Mesothelial cell of epicardium (in vitro differentiated cells): ENCODE measurements at regions not wholly inside any gene's neighbourhood (a gene's known extent, or its start where the extent isn't known, plus 50 kb on each side); places are given as distances from the start of the nearest gene placed in this dataset.
A peak's percentile ranks its signal among the peaks of the same experiment; 100 is the strongest.

Experiments
- DNase-seq, 2 experiments: peaks; one replicate each; pipeline ENCODE4 v3.0.0; 2021; ENCODE audit warnings: low spot score in 2 of 2; ENCODE audit not compliant: unreplicated experiment in 2 of 2
- H3K27ac Mint-ChIP-seq: 2 replicates; pipeline ENCODE4 v1.8.0; 2021; ENCODE audit warnings: mixed read lengths
- H3K27me3 Mint-ChIP-seq: 2 replicates; pipeline ENCODE4 v1.8.0; 2021; ENCODE audit warnings: low read depth, mixed read lengths
- H3K36me3 Mint-ChIP-seq: 2 replicates; pipeline ENCODE4 v1.8.0; 2021; ENCODE audit warnings: mixed read lengths
- H3K4me1 Mint-ChIP-seq: 2 replicates; pipeline ENCODE4 v1.8.0; 2021; ENCODE audit warnings: mixed read lengths
- H3K4me3 Mint-ChIP-seq: 2 replicates; pipeline ENCODE4 v1.8.0; 2021; ENCODE audit warnings: mild to moderate bottlenecking, moderate library complexity, mixed read lengths
- H3K9me3 Mint-ChIP-seq: 2 replicates; pipeline ENCODE4 v1.8.0; 2021; ENCODE audit warnings: mixed read lengths
- TF ChIP-seq, protein P1 (sequence below): fragments of 200-600 bp; sonication (generic); IDR thresholded peaks from one replicate; pipeline ENCODE4 v1.5.0; 2021; ENCODE audit warnings: antibody characterized with exemption; ENCODE audit not compliant: unreplicated experiment

GRCh38 chr12:84691266-84691665 is 221.3 kb downstream of the SLC6A15 start:
- Mint-ChIP-seq H3K27me3 (no peaks in the 10 kb centered on the region), H3K27ac (peak overlapping the region; percentile 73), H3K36me3 (peaks cover 3% of the 10 kb centered on the region), H3K4me1 (peaks cover 38% of the 10 kb centered on the region), H3K9me3 (peaks cover 4% of the 10 kb centered on the region), H3K4me3 (no peak overlapping the region)
- TF ChIP-seq, protein P1, sequence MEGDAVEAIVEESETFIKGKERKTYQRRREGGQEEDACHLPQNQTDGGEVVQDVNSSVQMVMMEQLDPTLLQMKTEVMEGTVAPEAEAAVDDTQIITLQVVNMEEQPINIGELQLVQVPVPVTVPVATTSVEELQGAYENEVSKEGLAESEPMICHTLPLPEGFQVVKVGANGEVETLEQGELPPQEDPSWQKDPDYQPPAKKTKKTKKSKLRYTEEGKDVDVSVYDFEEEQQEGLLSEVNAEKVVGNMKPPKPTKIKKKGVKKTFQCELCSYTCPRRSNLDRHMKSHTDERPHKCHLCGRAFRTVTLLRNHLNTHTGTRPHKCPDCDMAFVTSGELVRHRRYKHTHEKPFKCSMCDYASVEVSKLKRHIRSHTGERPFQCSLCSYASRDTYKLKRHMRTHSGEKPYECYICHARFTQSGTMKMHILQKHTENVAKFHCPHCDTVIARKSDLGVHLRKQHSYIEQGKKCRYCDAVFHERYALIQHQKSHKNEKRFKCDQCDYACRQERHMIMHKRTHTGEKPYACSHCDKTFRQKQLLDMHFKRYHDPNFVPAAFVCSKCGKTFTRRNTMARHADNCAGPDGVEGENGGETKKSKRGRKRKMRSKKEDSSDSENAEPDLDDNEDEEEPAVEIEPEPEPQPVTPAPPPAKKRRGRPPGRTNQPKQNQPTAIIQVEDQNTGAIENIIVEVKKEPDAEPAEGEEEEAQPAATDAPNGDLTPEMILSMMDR, result no peak
- no peak for DNase-seq

- H3K4me1 Mint-ChIP-seq, result peaks cover 31% of the 10 kb centered on the region
Measured at GRCh38 chr12:84689638-84690037, 223.0 kb downstream of the SLC6A15 start.

DNA sequence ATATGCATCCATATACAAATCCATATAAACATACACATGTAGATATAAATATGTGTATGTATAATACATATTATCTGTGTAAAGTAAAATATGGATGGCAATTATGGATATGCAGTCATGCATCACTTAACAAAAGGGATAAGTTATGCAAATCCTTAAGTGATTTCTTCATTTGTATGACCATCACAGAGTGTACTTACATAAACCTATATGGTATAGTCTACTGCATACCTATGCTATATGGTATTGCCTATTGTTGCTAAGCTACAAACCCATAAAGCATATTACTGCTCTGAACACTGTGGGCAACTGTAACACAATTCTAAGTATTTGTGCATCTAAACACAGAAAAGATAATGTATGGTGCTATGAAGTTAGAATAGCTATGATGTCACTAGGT is 227.2 kb downstream of the SLC6A15 start:
- Mint-ChIP-seq H3K27ac (no peak overlapping the region), H3K36me3 (peaks cover 3% of the 10 kb centered on the region), H3K27me3 (no peaks in the 10 kb centered on the region), H3K4me3 (no peak overlapping the region), H3K4me1 (peaks cover 2% of the 10 kb centered on the region), H3K9me3 (peaks cover 12% of the 10 kb centered on the region)
- DNase-seq, result no peak
- TF ChIP-seq, protein P1, result no peak

More at GRCh38 chr12:84689638-84690037, 223.0 kb downstream of the SLC6A15 start:
- TF ChIP-seq, protein P1, result no peak
- H3K27ac Mint-ChIP-seq, result peak overlapping the region; percentile 61
- H3K9me3 Mint-ChIP-seq, result peaks cover 4% of the 10 kb centered on the region
- DNase-seq, result no peak
- H3K36me3 Mint-ChIP-seq, result peaks cover 3% of the 10 kb centered on the region
- H3K4me3 Mint-ChIP-seq, result peak overlapping the region; percentile 61
- H3K27me3 Mint-ChIP-seq, result no peaks in the 10 kb centered on the region

DNA sequence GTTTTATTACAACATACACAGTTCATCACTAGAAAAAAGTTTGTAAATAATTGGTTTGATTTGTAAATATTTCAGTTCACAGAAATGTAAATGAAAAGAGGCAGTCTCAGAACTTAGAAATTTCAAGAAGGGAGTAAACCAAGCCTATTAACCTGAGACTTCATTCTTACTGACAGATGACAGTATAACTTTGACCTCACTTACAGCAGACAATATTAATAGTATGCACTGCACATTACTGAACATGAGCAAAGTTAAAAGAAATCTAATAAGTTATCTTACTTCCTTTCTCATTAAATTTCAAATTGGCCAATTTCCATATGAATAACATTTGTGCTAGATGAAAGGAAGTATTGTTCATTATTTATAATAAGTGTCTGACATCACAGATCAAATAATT is 235.8 kb downstream of the SLC6A15 start:
- Mint-ChIP-seq H3K4me3 (no peak overlapping the region), H3K27ac (no peak overlapping the region), H3K27me3 (no peaks in the 10 kb centered on the region), H3K4me1 (peaks cover 18% of the 10 kb centered on the region), H3K9me3 (peaks cover 10% of the 10 kb centered on the region), H3K36me3 (no peaks in the 10 kb centered on the region)
- DNase-seq, result no peak
- TF ChIP-seq, protein P1, result no peak

- Mint-ChIP-seq H3K27ac (peak overlapping the region; percentile 55), H3K4me1 (peaks cover 40% of the 10 kb centered on the region), H3K9me3 (no peaks in the 10 kb centered on the region), H3K27me3 (no peaks in the 10 kb centered on the region), H3K36me3 (no peaks in the 10 kb centered on the region), H3K4me3 (no peak overlapping the region)
- TF ChIP-seq, protein P1, result no peak
- no peak for DNase-seq
Measured at GRCh38 chr12:84661786-84662185, 250.8 kb downstream of the SLC6A15 start.

DNA sequence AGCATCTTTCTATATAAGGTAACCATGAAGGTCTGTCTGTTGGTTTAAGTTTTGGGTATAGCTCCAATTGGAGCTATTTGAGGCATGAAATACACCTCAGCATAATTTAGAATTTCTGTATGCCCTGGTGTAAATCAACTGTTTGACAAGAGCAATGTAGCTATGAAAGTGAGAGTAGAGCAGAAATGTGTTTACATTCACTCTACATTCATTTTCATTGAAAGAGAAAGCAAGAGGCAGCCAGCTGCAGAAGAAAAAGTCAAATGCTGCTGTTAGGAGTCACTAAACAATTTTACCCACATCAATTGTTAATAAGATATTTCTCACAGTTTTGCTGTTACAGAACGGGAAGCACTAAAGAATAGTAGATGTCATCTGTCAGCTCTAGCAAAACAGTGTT is 252.5 kb downstream of the SLC6A15 start:
- no peak overlapping the region for H3K4me3 Mint-ChIP-seq
- H3K4me1 Mint-ChIP-seq, result peaks cover 51% of the 10 kb centered on the region
- no peaks in the 10 kb centered on the region for H3K36me3 Mint-ChIP-seq
- DNase-seq, result no peak
- H3K27me3 Mint-ChIP-seq, result no peaks in the 10 kb centered on the region
- TF ChIP-seq, protein P1, result no peak
- H3K9me3 Mint-ChIP-seq, result no peaks in the 10 kb centered on the region
- peak overlapping the region; percentile 77 for H3K27ac Mint-ChIP-seq
